ENCODE measurements at regions not wholly inside any gene's neighbourhood (a gene's known extent, or its start where the extent isn't known, plus 50 kb on each side); places are given as distances from the start of the nearest gene placed in this dataset.

GRCh38 chr18:32621034-32621433 is 150.4 kb upstream of the GAREM1 start:
- DNase-seq (ENCODE audit: low read depth, low spot score), result no peak

GRCh38 chr18:32618546-32618945 is 147.9 kb upstream of the GAREM1 start:
- DNase-seq (ENCODE audit: low read depth, low spot score), result no peak

- no peak for DNase-seq (ENCODE audit: low read depth, low spot score)
These were observed 143.1 kb upstream of the GAREM1 start for GRCh38 chr18:32613821-32614220.

- no peak for DNase-seq (ENCODE audit: low read depth, low spot score)
These were observed 142.0 kb upstream of the GAREM1 start for GRCh38 chr18:32612651-32613050.

GRCh38 chr18:32610176-32610575 is 139.5 kb upstream of the GAREM1 start:
- no peak for DNase-seq (ENCODE audit: low read depth, low spot score)

GRCh38 chr18:32607816-32608215 is 137.1 kb upstream of the GAREM1 start:
- no peak for DNase-seq (ENCODE audit: low read depth, low spot score)

- DNase-seq (ENCODE audit: low read depth, low spot score), result no peak
These were observed 127.5 kb upstream of the GAREM1 start for GRCh38 chr18:32598144-32598543.

GRCh38 chr18:32596501-32596900 is 125.8 kb upstream of the GAREM1 start:
- DNase-seq (ENCODE audit: low read depth, low spot score), result no peak

- DNase-seq (ENCODE audit: low read depth, low spot score), result no peak
These were observed 125.2 kb upstream of the GAREM1 start for GRCh38 chr18:32595832-32596231.

- DNase-seq (ENCODE audit: low read depth, low spot score), result no peak
These were observed 117.5 kb upstream of the GAREM1 start for GRCh38 chr18:32588191-32588590.

- no peak for DNase-seq (ENCODE audit: low read depth, low spot score)
These were observed 112.7 kb upstream of the GAREM1 start for GRCh38 chr18:32583431-32583830.

- no peak for DNase-seq (ENCODE audit: low read depth, low spot score)
These were observed 111.8 kb upstream of the GAREM1 start for GRCh38 chr18:32582455-32582854.

GRCh38 chr18:32577561-32577960 is 106.9 kb upstream of the GAREM1 start:
- DNase-seq (ENCODE audit: low read depth, low spot score), result no peak

- DNase-seq (ENCODE audit: low read depth, low spot score), result no peak
These were observed 105.7 kb upstream of the GAREM1 start for GRCh38 chr18:32576296-32576916.

- no peak for DNase-seq (ENCODE audit: low read depth, low spot score)
These were observed 96.3 kb upstream of the GAREM1 start for GRCh38 chr18:32566960-32567359.

- no peak for DNase-seq (ENCODE audit: low read depth, low spot score)
These were observed 83.1 kb upstream of the GAREM1 start for GRCh38 chr18:32553640-32554365.

GRCh38 chr18:32553174-32553573 is 82.5 kb upstream of the GAREM1 start:
- DNase-seq (ENCODE audit: low read depth, low spot score), result no peak

- peak; percentile 60 for DNase-seq (ENCODE audit: low read depth, low spot score)
These were observed 81.8 kb upstream of the GAREM1 start for GRCh38 chr18:32552421-32553030.

- DNase-seq (ENCODE audit: low read depth, low spot score), result peak; percentile 42
These were observed 80.3 kb upstream of the GAREM1 start for GRCh38 chr18:32550963-32551362.

GRCh38 chr18:32549248-32550110 is 78.8 kb upstream of the GAREM1 start:
- no peak for DNase-seq (ENCODE audit: low read depth, low spot score)

GRCh38 chr18:32548688-32549087 is 78.0 kb upstream of the GAREM1 start:
- no peak for DNase-seq (ENCODE audit: low read depth, low spot score)

- DNase-seq (ENCODE audit: low read depth, low spot score), result no peak
These were observed 74.9 kb upstream of the GAREM1 start for GRCh38 chr18:32545631-32546030.
